GM18858 (cell line): ENCODE measurements at regions not wholly inside any gene's neighbourhood (a gene's known extent, or its start where the extent isn't known, plus 50 kb on each side); places are given as distances from the start of the nearest gene placed in this dataset.
A peak's percentile ranks its signal among the peaks of the same experiment; 100 is the strongest.

Source experiments
- ATAC-seq: cut with Tn5 transposase; IDR thresholded peaks from one replicate; pipeline ENCODE4 v1.9.1; 2021; ENCODE audit not compliant: unreplicated experiment

GRCh38 chr11:91263496-91264365 is 960.9 kb upstream of the FAT3 start:
- ATAC-seq: no peak

GRCh38 chr11:91261513-91261912 is 963.1 kb upstream of the FAT3 start:
- ATAC-seq: no peak

- no peak for ATAC-seq
Observed at GRCh38 chr11:91258876-91259275, 965.7 kb upstream of the FAT3 start.

- no peak for ATAC-seq
Observed at GRCh38 chr11:91257667-91258066, 967.0 kb upstream of the FAT3 start.

GRCh38 chr11:91248199-91248807 is 976.3 kb upstream of the FAT3 start:
- ATAC-seq: peak; percentile 69

DNA sequence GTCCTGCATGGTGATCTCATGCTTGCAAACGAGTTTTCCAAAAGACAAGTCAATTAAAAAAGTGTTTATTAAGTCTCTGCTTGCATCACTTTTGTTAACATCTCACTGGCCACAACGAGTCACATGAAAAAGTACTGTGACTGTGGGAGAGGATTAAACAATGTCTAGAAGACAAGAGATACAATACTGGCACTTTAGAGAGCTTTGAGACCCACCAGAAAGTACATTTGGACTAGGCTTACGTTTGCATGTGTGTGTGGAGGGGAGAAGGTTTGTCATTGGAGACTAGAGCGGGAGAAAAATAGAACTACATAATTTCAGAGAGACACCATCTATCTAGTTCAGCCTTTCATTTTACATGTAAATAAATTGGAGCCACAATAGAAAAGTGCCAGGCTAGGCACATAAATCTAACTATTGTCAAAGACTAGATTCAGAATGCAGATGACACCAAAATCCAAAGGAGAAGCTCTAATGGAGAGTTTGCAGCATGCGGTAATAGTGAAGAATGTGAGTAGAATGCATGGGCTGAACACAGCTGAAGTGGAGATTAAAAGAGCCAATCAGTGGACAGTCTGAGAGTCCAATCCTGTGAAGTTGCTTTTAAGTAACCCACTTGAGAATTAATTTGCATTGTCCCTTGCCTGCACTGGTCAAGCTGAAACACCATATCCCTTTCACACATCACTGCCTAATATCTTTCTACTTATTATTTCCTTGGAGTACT is 977.4 kb upstream of the FAT3 start:
- ATAC-seq: no peak

DNA sequence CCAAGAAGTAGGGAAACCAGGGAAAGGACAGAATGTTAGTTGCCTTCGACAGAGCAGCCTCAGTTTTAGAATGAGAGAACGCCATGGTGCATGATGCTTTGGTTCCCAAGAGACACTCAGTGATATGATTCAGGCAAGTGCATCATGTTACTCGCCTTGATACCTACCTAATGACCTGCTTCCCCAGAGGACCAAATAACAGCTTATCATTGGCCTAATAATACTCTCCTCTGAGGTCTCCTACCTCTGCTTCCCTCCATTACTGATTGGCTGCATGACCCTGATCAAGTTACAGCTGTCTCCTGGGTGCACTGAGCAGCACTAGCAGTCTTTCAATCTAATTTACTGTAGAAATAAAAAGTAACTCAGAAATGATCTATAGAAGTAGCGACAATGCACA is 979.7 kb upstream of the FAT3 start:
- ATAC-seq: no peak

DNA sequence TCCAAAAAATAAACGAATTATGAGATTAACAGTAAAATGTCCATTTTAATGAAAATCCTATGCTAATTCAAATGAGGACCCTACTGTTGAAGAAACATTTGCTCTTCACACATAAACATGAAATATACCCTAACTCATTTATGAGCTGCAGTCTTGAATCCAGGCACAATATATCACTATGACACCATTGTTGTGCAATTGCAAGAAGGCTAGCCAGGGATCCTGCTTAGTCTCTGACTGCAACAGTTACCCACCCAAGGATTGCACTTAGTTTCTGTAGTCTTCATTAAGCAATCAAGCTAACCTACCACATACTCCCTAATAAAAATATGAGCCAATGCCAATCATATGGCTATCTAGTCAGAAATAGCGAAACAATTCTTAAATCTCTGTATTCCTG is 981.0 kb upstream of the FAT3 start:
- ATAC-seq: no peak

- ATAC-seq: no peak
Observed at GRCh38 chr11:91243051-91243450, 981.6 kb upstream of the FAT3 start.

GRCh38 chr11:91241226-91241625 is 983.4 kb upstream of the FAT3 start:
- no peak for ATAC-seq

- ATAC-seq: no peak
Observed at GRCh38 chr11:91239359-91239758, 985.3 kb upstream of the FAT3 start.

GRCh38 chr11:91231226-91231625 is 993.4 kb upstream of the FAT3 start:
- no peak for ATAC-seq

GRCh38 chr11:91230647-91231046 is 994.0 kb upstream of the FAT3 start:
- ATAC-seq: no peak

DNA sequence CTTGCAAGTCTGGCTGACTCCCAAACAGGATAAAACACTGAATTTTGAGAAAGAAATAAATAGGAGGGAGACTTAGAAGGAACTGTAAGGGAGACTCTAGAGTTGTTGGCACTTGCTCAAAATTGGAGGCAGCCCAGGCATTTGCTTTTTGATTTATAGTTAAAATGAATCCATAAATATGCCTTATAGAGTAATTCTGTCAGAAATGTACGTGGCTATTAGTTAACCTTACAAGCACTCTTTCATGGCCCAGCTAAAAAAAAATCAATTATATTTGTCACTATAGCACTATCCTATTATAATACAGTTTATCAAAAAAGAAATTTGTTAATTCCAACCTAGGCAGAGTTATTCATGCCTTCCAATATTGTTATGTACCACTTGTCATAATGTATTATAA is 1000.0 kb upstream of the CHORDC1 start:
- no peak for ATAC-seq

- ATAC-seq: no peak
Observed at GRCh38 chr11:91220476-91221202, 997.8 kb upstream of the CHORDC1 start.

GRCh38 chr11:91219535-91219934 is 996.7 kb upstream of the CHORDC1 start:
- no peak for ATAC-seq

DNA sequence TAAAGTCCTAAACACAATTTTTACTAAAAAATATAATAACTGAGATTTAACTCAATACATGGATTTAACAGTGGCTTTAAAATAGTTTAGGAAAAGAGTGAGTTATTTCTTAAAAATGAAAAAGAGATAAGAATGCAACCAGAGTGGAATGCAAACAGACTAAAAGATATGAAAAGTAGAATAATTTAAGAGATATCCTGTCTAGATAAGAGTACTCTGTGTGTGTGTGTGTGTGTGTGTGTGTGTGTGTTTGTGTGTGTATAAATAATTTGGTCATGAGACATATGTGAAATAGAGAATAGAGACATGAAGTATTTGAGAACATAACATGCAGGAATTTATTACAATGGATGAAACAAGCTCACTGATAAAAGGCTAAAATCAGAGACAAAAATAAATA is 986.9 kb upstream of the CHORDC1 start:
- no peak for ATAC-seq

- ATAC-seq: no peak
Observed at GRCh38 chr11:91209306-91209705, 986.5 kb upstream of the CHORDC1 start.

DNA sequence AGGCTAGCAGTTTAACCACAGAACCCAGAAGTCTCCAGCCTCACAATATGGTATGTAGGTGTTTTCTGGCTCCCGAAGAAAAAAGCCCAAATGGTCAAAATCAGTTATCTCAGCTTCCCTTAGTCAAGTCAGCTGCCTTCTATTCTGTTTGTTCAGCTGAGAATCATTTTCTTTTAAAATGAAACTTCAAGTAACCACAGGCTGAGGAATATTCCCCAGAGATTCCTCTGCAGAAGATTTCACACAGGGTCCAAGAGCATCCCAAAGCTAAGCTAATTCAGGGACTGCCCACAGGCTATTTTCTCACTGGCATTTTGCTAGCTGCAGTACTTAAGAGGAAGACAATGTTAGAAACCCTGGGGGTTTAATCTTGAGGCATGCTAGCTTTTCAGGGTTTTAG is 977.0 kb upstream of the CHORDC1 start:
- ATAC-seq: no peak

- ATAC-seq: no peak
Observed at GRCh38 chr11:91194546-91194945, 971.7 kb upstream of the CHORDC1 start.

DNA sequence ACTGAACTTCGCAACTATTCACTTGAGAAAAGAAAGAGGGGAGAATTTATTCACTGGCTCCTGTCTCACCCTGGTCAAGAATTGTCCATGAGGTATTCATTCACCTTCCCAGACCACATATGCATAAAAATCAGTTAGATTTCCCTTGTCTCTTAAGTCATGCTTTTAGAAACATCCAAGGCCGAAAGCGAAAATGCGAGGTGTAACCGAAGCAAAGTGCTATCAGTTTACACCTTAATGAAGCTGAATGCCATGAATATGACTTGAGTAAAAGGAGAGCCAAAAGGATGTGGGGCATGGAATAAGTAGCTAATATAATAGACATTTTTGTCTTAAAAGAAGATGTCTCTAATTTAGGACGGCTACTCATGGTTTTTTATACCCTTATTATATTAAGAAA is 965.6 kb upstream of the CHORDC1 start:
- no peak for ATAC-seq
